ENCODE measurements at regions not wholly inside any gene's neighbourhood (a gene's known extent, or its start where the extent isn't known, plus 50 kb on each side); places are given as distances from the start of the nearest gene placed in this dataset.

GRCh38 chr12:125417446-125417845 lies 352.2 kb downstream of the AACS start:
- Mint-ChIP-seq H3K4me1 (ENCODE audit: insufficient read depth, unreplicated experiment) (no peaks in the 10 kb centered on the region), H3K27me3 (ENCODE audit: insufficient read depth, unreplicated experiment) (no peaks in the 10 kb centered on the region), H3K4me3 (ENCODE audit: unreplicated experiment) (no peak overlapping the region), H3K9me3 (ENCODE audit: unreplicated experiment) (peaks cover 8% of the 10 kb centered on the region), H3K27ac (ENCODE audit: low read depth, unreplicated experiment) (no peak overlapping the region), H3K36me3 (ENCODE audit: insufficient read depth, unreplicated experiment) (no peaks in the 10 kb centered on the region)
- ChIA-PET POLR2A (no interaction called here), CTCF (interaction anchor here (0.6 kb wide), 1 partner anchor 85 kb away, joined by 3 read pairs; no protein-coding TSS in a partner anchor)
- no peak for DNase-seq (ENCODE audit: unreplicated experiment)
- intact Hi-C loops (cut with micrococcal nuclease), result no loop called here
- no TSS peak for BruUV-seq (replicated peaks)
- TF ChIP-seq CTCF (IDR thresholded peaks at IDR 0.05; ENCODE audit: unreplicated experiment), result no peak

- POLR2A ChIA-PET, result no interaction called here
- H3K27ac Mint-ChIP-seq (ENCODE audit: low read depth, unreplicated experiment), result no peak overlapping the region
- intact Hi-C loops (cut with micrococcal nuclease), result no loop called here
- no peaks in the 10 kb centered on the region for H3K4me1 Mint-ChIP-seq (ENCODE audit: insufficient read depth, unreplicated experiment)
- H3K36me3 Mint-ChIP-seq (ENCODE audit: insufficient read depth, unreplicated experiment), result no peaks in the 10 kb centered on the region
- CTCF ChIA-PET, result interaction anchor here (0.5 to 1.4 kb wide), 5 partner anchors 16 to 1387 kb away, joined by 3 to 8 read pairs (median 4); no protein-coding TSS in a partner anchor
- peaks cover 8% of the 10 kb centered on the region for H3K9me3 Mint-ChIP-seq (ENCODE audit: unreplicated experiment)
- no TSS peak for BruUV-seq (replicated peaks)
- no peak overlapping the region for H3K4me3 Mint-ChIP-seq (ENCODE audit: unreplicated experiment)
- no peak for DNase-seq (ENCODE audit: unreplicated experiment)
- no peak for TF ChIP-seq CTCF (IDR thresholded peaks at IDR 0.05; ENCODE audit: unreplicated experiment)
- H3K27me3 Mint-ChIP-seq (ENCODE audit: insufficient read depth, unreplicated experiment), result no peaks in the 10 kb centered on the region
These were observed 353.8 kb downstream of the AACS start for GRCh38 chr12:125418902-125419564.

- no peak overlapping the region for H3K27ac Mint-ChIP-seq (ENCODE audit: low read depth, unreplicated experiment)
- ChIA-PET POLR2A (no interaction called here), CTCF (no interaction called here)
- H3K27me3 Mint-ChIP-seq (ENCODE audit: insufficient read depth, unreplicated experiment), result no peaks in the 10 kb centered on the region
- no peak for DNase-seq (ENCODE audit: unreplicated experiment)
- no peaks in the 10 kb centered on the region for H3K36me3 Mint-ChIP-seq (ENCODE audit: insufficient read depth, unreplicated experiment)
- TF ChIP-seq CTCF (IDR thresholded peaks at IDR 0.05; ENCODE audit: unreplicated experiment), result no peak
- BruUV-seq (replicated peaks), result no TSS peak
- no peak overlapping the region for H3K4me3 Mint-ChIP-seq (ENCODE audit: unreplicated experiment)
- H3K9me3 Mint-ChIP-seq (ENCODE audit: unreplicated experiment), result peaks cover 8% of the 10 kb centered on the region
- no peaks in the 10 kb centered on the region for H3K4me1 Mint-ChIP-seq (ENCODE audit: insufficient read depth, unreplicated experiment)
- intact Hi-C loops (cut with micrococcal nuclease), result no loop called here
These were observed 359.7 kb downstream of the AACS start for GRCh38 chr12:125424909-125425308.

- ChIA-PET CTCF (no interaction called here), POLR2A (no interaction called here)
- no peaks in the 10 kb centered on the region for H3K27me3 Mint-ChIP-seq (ENCODE audit: insufficient read depth, unreplicated experiment)
- peaks cover 14% of the 10 kb centered on the region for H3K9me3 Mint-ChIP-seq (ENCODE audit: unreplicated experiment)
- DNase-seq (ENCODE audit: unreplicated experiment), result no peak
- H3K4me1 Mint-ChIP-seq (ENCODE audit: insufficient read depth, unreplicated experiment), result no peaks in the 10 kb centered on the region
- H3K36me3 Mint-ChIP-seq (ENCODE audit: insufficient read depth, unreplicated experiment), result no peaks in the 10 kb centered on the region
- H3K4me3 Mint-ChIP-seq (ENCODE audit: unreplicated experiment), result no peak overlapping the region
- BruUV-seq (replicated peaks), result no TSS peak
- intact Hi-C loops (cut with micrococcal nuclease), result no loop called here
- no peak overlapping the region for H3K27ac Mint-ChIP-seq (ENCODE audit: low read depth, unreplicated experiment)
- TF ChIP-seq CTCF (IDR thresholded peaks at IDR 0.05; ENCODE audit: unreplicated experiment), result no peak
These were observed 366.3 kb downstream of the AACS start for GRCh38 chr12:125431516-125431915.
